WTC11 (cell line): ENCODE measurements at regions not wholly inside any gene's neighbourhood (a gene's known extent, or its start where the extent isn't known, plus 50 kb on each side); places are given as distances from the start of the nearest gene placed in this dataset.

Experiments
- ATAC-seq: fragments of 200-7000 bp; cut with Tn5 transposase; 2 replicates; pipeline ENCODE4 v1.10.0; 2021; ENCODE audit warnings: mild to moderate bottlenecking, moderate library complexity
- CTCF ChIA-PET: fragments of 300-600 bp; sonication (Branson Sonifier 250); formaldehyde crosslinking; loops from one replicate; lab custom pipeline; 2021; ENCODE audit warnings: antibody characterized with exemption; lab: Charles Lee
- POLR2A ChIA-PET: fragments of 350-600 bp; sonication (Branson Sonifier 250); formaldehyde crosslinking; loops from one replicate; lab custom pipeline; 2021; ENCODE audit warnings: antibody characterized with exemption; lab: Charles Lee
- DNase-seq: peaks from one replicate; pipeline ENCODE4 v3.0.0; 2021; ENCODE audit warnings: low spot score
- H3K27ac Mint-ChIP-seq: 2 replicates; pipeline ENCODE4 v1.8.0; 2021; ENCODE audit warnings: mixed read lengths
- H3K27me3 Mint-ChIP-seq: 2 replicates; pipeline ENCODE4 v1.8.0; 2021; ENCODE audit warnings: low read depth, mild to moderate bottlenecking, moderate library complexity, mixed read lengths
- H3K36me3 Mint-ChIP-seq: 2 replicates; pipeline ENCODE4 v1.8.0; 2021; ENCODE audit warnings: mixed read lengths
- H3K4me1 Mint-ChIP-seq: 2 replicates; pipeline ENCODE4 v1.8.0; 2022; ENCODE audit warnings: mixed read lengths
- H3K4me3 Mint-ChIP-seq: 2 replicates; pipeline ENCODE4 v1.8.0; 2021; ENCODE audit warnings: mild to moderate bottlenecking, moderate library complexity, mixed read lengths
- H3K9me3 Mint-ChIP-seq: 2 replicates; pipeline ENCODE4 v1.8.0; 2021; ENCODE audit warnings: mixed read lengths
- CREB1 ChIP-seq: sonication (generic); formaldehyde crosslinking; IDR thresholded peaks from 2 replicates; pipeline ENCODE4 v1.8.0; 2023; ENCODE audit warnings: mild to moderate bottlenecking, missing genetic modification reagents
- CREM ChIP-seq: sonication (generic); formaldehyde crosslinking; IDR thresholded peaks from 2 replicates; pipeline ENCODE4 v1.8.1; 2022; ENCODE audit warnings: mild to moderate bottlenecking, missing genetic modification reagents, moderate library complexity
- E2F1 ChIP-seq: sonication (generic); formaldehyde crosslinking; IDR thresholded peaks from 2 replicates; pipeline ENCODE4 v1.8.0; 2022; ENCODE audit warnings: mild to moderate bottlenecking, missing genetic modification reagents
- E2F4 ChIP-seq: sonication (generic); formaldehyde crosslinking; IDR thresholded peaks from 2 replicates; pipeline ENCODE4 v1.8.1; 2022; ENCODE audit warnings: low read depth, mild to moderate bottlenecking, moderate library complexity, missing genetic modification reagents, borderline replicate concordance
- ESRRA ChIP-seq: sonication (generic); formaldehyde crosslinking; IDR thresholded peaks from 2 replicates; pipeline ENCODE4 v1.8.1; 2022; ENCODE audit warnings: mild to moderate bottlenecking, missing genetic modification reagents, borderline replicate concordance
- GTF2I ChIP-seq: fragments of 250-450 bp; sonication (Bioruptor Pico); conservative IDR thresholded peaks from 2 replicates; pipeline ENCODE4 v1.4.0; 2021; ENCODE audit warnings: mild to moderate bottlenecking
- HMGA2 ChIP-seq: fragments of 250-450 bp; sonication (Bioruptor Pico); IDR thresholded peaks from 2 replicates; pipeline ENCODE4 v1.4.0; 2021; ENCODE audit warnings: mild to moderate bottlenecking, moderate library complexity
- JAZF1 ChIP-seq: fragments of 250-450 bp; sonication (Bioruptor Pico); IDR thresholded peaks from 2 replicates; pipeline ENCODE4 v1.9.0; 2021; ENCODE audit warnings: moderate library complexity, mild to moderate bottlenecking, inconsistent platforms
- KAT7 ChIP-seq: sonication (generic); formaldehyde crosslinking; IDR thresholded peaks from 2 replicates; pipeline ENCODE4 v1.8.1; 2023; ENCODE audit warnings: missing genetic modification reagents, mild to moderate bottlenecking, borderline replicate concordance
- MXD4 ChIP-seq: fragments of 250-450 bp; sonication (Bioruptor Pico); IDR thresholded peaks from 2 replicates; pipeline ENCODE4 v1.8.0; 2021; ENCODE audit warnings: mild to moderate bottlenecking, moderate library complexity, borderline replicate concordance
- NFE2L1 ChIP-seq: sonication (generic); formaldehyde crosslinking; IDR thresholded peaks from 2 replicates; pipeline ENCODE4 v1.8.1; 2023; ENCODE audit warnings: missing genetic modification reagents
- OVOL2 ChIP-seq: fragments of 250-450 bp; sonication (Bioruptor Pico); IDR thresholded peaks from 2 replicates; pipeline ENCODE4 v1.9.0; 2021; ENCODE audit warnings: mild to moderate bottlenecking, borderline replicate concordance
- RELA ChIP-seq: sonication (generic); formaldehyde crosslinking; IDR thresholded peaks from 2 replicates; pipeline ENCODE4 v1.8.1; 2022; ENCODE audit warnings: missing genetic modification reagents, mild to moderate bottlenecking, borderline replicate concordance
- RORB ChIP-seq: fragments of 250-450 bp; sonication (Bioruptor Pico); IDR thresholded peaks from 2 replicates; pipeline ENCODE4 v1.9.0; 2021; ENCODE audit warnings: mild to moderate bottlenecking
- SP1 ChIP-seq: sonication (generic); formaldehyde crosslinking; conservative IDR thresholded peaks from 2 replicates; pipeline ENCODE4 v1.8.1; 2022; ENCODE audit warnings: missing genetic modification reagents
- TEAD4 ChIP-seq: sonication (generic); formaldehyde crosslinking; IDR thresholded peaks from 2 replicates; pipeline ENCODE4 v1.8.0; 2022; ENCODE audit warnings: mild to moderate bottlenecking, missing genetic modification reagents
- TP53 ChIP-seq: sonication (generic); formaldehyde crosslinking; IDR thresholded peaks from 2 replicates; pipeline ENCODE4 v1.8.1; 2023; ENCODE audit warnings: mild to moderate bottlenecking, missing genetic modification reagents
- ZBTB43 ChIP-seq: sonication (generic); formaldehyde crosslinking; IDR thresholded peaks from 2 replicates; pipeline ENCODE4 v1.8.1; 2023; ENCODE audit warnings: mild to moderate bottlenecking, missing genetic modification reagents
- ZNF219 ChIP-seq: sonication (generic); formaldehyde crosslinking; IDR thresholded peaks from 2 replicates; pipeline ENCODE4 v1.8.0; 2023; ENCODE audit warnings: missing genetic modification reagents, mild to moderate bottlenecking, borderline replicate concordance
- ZNF512 ChIP-seq: sonication (generic); formaldehyde crosslinking; IDR thresholded peaks from 2 replicates; pipeline ENCODE4 v1.8.1; 2022; ENCODE audit warnings: missing genetic modification reagents, borderline replicate concordance
- TF ChIP-seq, protein P1 (sequence below): sonication (generic); formaldehyde crosslinking; IDR thresholded peaks from 2 replicates; pipeline ENCODE4 v1.8.0; 2022; ENCODE audit warnings: mild to moderate bottlenecking, missing genetic modification reagents
- TF ChIP-seq, protein P2 (sequence below): sonication (generic); formaldehyde crosslinking; IDR thresholded peaks from 2 replicates; pipeline ENCODE4 v1.8.0; 2023; ENCODE audit warnings: missing genetic modification reagents

- TF ChIP-seq ZBTB43 (CRISPR knock-in tag) (no peak), SP1 (no peak), TP53 (no peak), NFE2L1 (CRISPR knock-in tag) (no peak), KAT7 (CRISPR knock-in tag) (no peak), CREM (CRISPR knock-in tag) (no peak), TEAD4 (CRISPR knock-in tag) (no peak), ESRRA (CRISPR knock-in tag) (no peak), CREB1 (CRISPR knock-in tag) (no peak), RORB (CRISPR knock-in tag) (no peak), HMGA2 (CRISPR knock-in tag) (no peak), E2F1 (CRISPR knock-in tag) (no peak)
- TF ChIP-seq, protein P1, sequence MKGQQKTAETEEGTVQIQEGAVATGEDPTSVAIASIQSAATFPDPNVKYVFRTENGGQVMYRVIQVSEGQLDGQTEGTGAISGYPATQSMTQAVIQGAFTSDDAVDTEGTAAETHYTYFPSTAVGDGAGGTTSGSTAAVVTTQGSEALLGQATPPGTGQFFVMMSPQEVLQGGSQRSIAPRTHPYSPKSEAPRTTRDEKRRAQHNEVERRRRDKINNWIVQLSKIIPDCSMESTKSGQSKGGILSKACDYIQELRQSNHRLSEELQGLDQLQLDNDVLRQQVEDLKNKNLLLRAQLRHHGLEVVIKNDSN (CRISPR knock-in tag), result no peak
These were observed 144.9 kb downstream of the THBS2 start (continued) for GRCh38 chr6:169108753-169109152.

DNA sequence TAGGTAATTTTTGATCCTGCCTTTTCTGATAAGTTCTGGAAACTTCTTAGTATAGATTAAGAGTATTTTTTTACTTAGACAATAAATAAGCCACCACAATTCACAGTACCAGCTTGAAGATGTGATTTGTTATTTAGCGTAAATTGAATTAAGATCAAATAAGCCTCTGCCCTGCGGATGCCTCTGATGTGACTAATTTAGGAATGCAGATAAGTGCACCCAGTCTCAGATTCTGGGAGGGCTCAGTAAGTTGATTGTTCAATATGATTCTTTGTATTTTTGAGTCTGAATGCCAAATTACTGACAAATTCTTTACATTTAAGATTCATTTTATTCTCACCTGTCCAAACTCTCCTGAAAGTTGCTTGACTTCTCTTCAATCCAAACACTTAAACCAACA lies 147.5 kb downstream of the THBS2 start:
- DNase-seq, result no peak
- no peak for ATAC-seq
- TF ChIP-seq, protein P2, sequence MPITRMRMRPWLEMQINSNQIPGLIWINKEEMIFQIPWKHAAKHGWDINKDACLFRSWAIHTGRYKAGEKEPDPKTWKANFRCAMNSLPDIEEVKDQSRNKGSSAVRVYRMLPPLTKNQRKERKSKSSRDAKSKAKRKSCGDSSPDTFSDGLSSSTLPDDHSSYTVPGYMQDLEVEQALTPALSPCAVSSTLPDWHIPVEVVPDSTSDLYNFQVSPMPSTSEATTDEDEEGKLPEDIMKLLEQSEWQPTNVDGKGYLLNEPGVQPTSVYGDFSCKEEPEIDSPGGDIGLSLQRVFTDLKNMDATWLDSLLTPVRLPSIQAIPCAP (CRISPR knock-in tag), result no peak
- TF ChIP-seq RORB (CRISPR knock-in tag) (no peak), NFE2L1 (CRISPR knock-in tag) (no peak), OVOL2 (CRISPR knock-in tag) (no peak), MXD4 (no peak), JAZF1 (CRISPR knock-in tag) (no peak), E2F4 (CRISPR knock-in tag) (no peak), ZNF219 (CRISPR knock-in tag) (no peak), GTF2I (CRISPR knock-in tag) (no peak), RELA (CRISPR knock-in tag) (no peak), ZNF512 (CRISPR knock-in tag) (no peak)
- TF ChIP-seq, protein P1 (CRISPR knock-in tag), result no peak
- TF ChIP-seq, all 79 proteins: peak for 0
- ChIA-PET POLR2A (no interaction called here), CTCF (no interaction called here)
- Mint-ChIP-seq H3K9me3 (peaks cover 53% of the 10 kb centered on the region), H3K27me3 (peaks cover 5% of the 10 kb centered on the region; the same call in 1 of the 2 replicates), H3K36me3 (peaks cover 34% of the 10 kb centered on the region), H3K4me3 (no peak overlapping the region), H3K4me1 (no peaks in the 10 kb centered on the region), H3K27ac (no peak overlapping the region)
